ENCODE measurements at regions not wholly inside any gene's neighbourhood (a gene's known extent, or its start where the extent isn't known, plus 50 kb on each side); places are given as distances from the start of the nearest gene placed in this dataset.
"Not testable (repeated sequence)": the region's sequence is repeated elsewhere in the genome, so short reads cannot be mapped to it uniquely, and the experiment has no call there.

DNA sequence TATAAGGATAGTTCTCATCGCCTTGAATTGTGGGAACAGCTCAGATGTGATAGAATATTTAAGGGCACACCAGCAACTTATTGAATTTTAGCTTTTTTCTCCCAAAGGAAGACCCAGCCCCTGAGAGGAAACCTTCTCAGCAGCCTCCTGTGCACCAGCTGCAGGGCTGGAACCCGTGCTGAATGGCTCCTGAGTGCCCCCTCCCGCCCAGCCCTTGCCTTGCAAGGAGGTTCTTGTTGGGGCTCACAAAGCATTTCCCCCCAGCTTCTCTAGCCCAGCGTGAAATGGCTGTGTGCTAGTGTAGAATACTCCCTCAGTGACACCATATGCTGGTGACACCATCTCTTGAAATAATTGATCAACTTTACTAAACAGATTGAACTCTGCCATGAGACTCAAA lies 1227.4 kb downstream of the TMEM121 start:
- not testable (repeated sequence) for H3K9me3 Mint-ChIP-seq, H3K27ac Mint-ChIP-seq, H3K27me3 Mint-ChIP-seq, H3K36me3 Mint-ChIP-seq, H3K4me1 Mint-ChIP-seq, H3K4me3 Mint-ChIP-seq

DNA sequence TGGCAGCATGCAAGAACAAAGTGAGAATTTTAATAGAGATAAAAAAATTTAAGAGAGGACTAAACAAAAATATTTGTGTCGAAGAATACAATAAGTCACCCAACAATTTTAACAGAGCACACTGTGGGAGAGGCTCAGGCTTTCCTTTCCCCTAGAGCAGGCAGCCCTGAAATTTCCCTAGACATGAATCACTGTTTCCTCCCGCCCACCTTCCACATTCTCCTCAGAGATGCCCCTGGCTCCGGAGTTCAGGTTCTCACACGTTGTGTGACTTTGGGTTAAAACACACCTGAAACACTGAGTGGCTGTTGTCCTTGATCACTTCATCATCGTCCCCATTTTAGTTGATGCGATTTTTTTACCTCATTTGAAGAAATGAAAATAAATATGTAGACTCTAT lies 1231.1 kb downstream of the TMEM121 start:
- not testable (repeated sequence) for H3K27ac Mint-ChIP-seq, H3K4me1 Mint-ChIP-seq, H3K36me3 Mint-ChIP-seq, H3K27me3 Mint-ChIP-seq, H3K4me3 Mint-ChIP-seq, H3K9me3 Mint-ChIP-seq

DNA sequence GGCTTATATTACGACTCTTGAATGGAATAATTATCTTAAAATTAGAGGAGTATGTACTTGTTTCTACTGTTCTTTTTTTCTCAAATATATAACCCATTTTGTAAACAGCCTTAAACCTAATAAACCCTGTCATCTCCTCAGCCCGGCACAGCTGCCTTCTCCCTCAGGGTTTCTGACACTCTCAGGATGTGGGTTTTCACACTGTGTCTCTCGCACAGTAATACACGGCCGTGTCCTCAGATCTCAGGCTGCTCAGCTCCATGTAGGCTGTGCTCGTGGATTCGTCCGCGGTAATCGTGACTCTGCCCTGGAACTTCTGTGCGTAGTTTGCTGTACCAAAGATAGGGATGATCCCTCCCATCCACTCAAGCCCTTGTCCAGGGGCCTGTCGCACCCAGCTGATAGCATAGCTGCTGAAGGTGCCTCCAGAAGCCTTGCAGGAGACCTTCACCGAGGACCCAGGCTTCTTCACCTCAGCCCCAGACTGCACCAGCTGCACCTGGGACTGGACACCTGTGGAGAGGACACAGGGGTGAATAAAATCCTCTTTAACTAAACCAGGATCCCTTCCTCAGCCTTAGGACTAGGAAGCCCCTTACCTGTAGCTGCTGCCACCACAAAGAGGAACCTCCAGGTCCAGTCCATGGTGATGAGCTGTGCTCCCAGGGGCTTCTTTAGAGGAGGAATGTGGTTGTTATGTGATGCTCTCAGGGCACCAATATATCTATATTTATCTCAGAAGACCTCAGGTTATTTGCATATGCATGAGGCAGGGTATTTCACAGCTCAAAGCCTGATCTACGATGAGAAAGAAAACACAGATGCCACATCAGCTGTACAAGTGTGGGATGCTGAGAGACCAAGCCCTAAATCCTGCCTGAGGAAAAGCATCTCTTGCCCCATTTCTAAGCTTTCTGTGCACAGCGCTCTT lies 1235.8 kb downstream of the TMEM121 start:
- not testable (repeated sequence) for H3K27ac Mint-ChIP-seq, H3K27me3 Mint-ChIP-seq, H3K4me3 Mint-ChIP-seq, H3K9me3 Mint-ChIP-seq, H3K36me3 Mint-ChIP-seq
- peaks cover 14% of the 10 kb centered on the region for H3K4me1 Mint-ChIP-seq

DNA sequence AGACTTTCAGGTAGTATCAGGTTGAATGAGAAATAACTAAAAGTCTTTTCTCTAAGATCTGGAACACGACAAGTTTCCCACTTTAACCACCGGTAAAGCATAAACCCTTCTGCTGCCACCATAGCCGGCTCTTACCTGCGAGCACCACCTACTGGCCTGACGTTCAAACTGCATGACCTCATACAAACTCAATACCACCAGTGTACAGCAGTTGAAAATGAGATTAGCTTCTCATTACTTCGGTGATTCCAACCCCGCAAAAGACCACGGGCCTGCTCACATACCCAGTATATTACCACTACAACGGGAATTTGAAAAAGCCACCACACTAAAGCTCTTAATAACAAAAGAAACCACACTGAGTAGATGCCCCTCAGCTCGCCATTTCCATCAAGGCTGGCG lies 1238.6 kb downstream of the TMEM121 start:
- H3K4me1 Mint-ChIP-seq = peaks cover 32% of the 10 kb centered on the region
- not testable (repeated sequence) for H3K9me3 Mint-ChIP-seq, H3K36me3 Mint-ChIP-seq, H3K27ac Mint-ChIP-seq, H3K4me3 Mint-ChIP-seq, H3K27me3 Mint-ChIP-seq

DNA sequence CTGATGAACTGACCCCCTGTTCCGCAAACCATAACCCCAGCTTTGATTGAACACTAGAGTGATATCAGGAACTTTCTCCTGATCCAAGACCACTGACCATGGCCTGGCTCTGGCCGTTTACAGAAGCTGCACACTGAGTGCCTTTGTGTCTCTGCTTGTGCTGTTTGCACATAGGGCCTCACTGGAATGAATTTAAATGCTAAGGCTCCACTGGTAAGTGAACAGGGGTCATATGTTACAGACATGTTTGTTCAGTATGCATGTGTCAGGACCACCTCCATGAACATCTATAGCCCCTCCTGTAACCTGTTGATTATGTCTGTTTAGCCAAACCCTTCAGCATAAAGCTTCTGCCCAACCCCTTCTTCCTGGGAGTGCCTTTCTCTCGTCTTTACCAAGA lies 1239.8 kb downstream of the TMEM121 start:
- H3K36me3 Mint-ChIP-seq = no peaks in the 10 kb centered on the region
- no peaks in the 10 kb centered on the region for H3K27me3 Mint-ChIP-seq
- no peaks in the 10 kb centered on the region for H3K9me3 Mint-ChIP-seq
- H3K27ac Mint-ChIP-seq = peak overlapping the region; percentile 86
- peaks cover 36% of the 10 kb centered on the region for H3K4me1 Mint-ChIP-seq
- no peak overlapping the region for H3K4me3 Mint-ChIP-seq

DNA sequence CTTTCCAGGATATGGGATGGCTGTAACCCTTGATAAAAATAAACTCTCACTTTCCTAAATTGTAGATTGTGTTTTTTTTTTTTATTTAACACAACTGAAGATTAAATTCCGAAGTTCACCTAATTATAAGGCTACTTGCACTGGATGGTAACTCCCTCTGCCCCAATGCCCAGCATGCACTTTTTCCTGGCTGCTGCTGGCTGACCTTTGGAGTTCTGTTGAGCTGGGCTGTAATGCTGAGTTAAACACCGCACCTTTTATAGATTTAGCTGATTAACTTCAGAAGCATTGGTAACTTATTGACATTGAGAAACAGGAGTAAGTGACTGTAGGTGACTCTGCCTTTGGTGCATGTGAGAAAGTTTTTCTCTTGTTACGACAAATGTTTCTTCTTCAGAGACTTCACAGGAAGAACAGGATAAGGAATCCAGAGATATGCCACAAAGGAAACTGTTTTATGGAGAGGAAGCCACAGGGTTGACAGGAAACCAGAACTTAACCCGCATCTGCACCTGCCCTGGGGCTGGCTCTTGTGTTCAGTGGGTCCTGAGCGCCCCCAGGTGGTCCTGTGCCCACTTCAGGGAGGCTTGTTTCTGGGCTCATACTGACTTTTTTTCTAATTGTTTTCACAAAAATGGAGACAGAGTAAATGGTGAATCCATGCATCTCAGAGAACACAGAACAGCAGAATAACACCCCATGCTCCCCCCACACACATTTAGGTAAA lies 1240.3 kb downstream of the TMEM121 start:
- H3K4me3 Mint-ChIP-seq = peak overlapping the region; percentile 19
- H3K36me3 Mint-ChIP-seq, H3K9me3 Mint-ChIP-seq, H3K27me3 Mint-ChIP-seq: not testable (repeated sequence)
- peak overlapping the region; percentile 86 for H3K27ac Mint-ChIP-seq
- peaks cover 36% of the 10 kb centered on the region for H3K4me1 Mint-ChIP-seq

DNA sequence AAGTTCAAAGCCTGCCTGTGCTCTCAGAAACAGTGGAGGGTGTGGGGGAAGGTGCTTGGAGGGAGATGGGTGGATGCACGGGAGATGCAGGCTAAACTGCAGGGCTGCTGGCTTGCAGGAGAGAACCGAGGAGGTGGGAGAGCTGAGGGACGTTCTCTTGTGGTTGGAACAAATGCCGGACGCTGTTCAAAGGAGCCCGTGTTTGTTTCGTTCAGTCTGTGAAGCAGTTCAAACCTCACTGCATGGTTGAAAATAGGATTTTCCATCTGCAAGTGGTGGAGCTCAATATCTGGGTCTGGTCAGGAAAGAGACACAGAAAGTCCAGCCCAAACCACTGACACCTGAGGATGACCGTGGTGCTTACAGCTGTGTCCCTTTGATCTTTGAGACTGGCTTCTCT lies 1241.8 kb downstream of the TMEM121 start:
- H3K4me1 Mint-ChIP-seq = peaks cover 36% of the 10 kb centered on the region
- H3K27me3 Mint-ChIP-seq, H3K4me3 Mint-ChIP-seq, H3K36me3 Mint-ChIP-seq, H3K27ac Mint-ChIP-seq, H3K9me3 Mint-ChIP-seq: not testable (repeated sequence)

DNA sequence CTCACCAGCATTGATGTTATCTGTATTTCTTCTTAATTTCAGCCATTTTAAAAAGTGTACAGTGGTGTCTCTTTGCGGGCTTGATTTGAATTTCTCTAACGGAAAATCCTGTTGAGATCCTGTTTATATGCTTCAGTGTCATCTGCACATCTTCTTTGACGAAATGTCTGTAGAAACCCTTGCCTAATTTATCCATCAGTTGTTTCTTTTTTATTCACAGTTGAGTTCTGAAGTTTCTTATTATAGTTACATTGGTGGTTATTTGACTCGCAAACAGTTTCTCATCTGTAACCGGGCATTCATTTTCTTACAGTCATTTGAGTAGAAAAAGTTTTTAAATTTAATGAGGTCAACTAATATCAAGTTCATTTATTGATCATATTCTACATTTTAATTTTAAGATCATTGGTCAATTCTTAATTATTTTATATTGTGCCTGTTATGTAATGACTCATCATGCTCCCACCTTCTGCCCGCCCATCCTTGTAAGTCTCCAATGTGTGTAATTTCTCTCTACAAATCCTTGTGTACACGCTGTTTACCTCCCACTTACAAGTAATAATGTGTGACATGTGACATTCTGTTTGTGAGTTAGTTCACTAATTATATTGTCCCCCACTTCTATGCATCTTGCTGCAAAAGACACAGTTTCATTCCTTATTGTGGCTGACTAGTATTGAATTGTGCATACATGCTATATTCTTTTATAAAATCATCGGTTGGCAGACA lies 1242.8 kb downstream of the TMEM121 start:
- not testable (repeated sequence) for H3K36me3 Mint-ChIP-seq, H3K4me3 Mint-ChIP-seq, H3K27me3 Mint-ChIP-seq, H3K9me3 Mint-ChIP-seq
- peak overlapping the region; percentile 26 for H3K27ac Mint-ChIP-seq
- peaks cover 36% of the 10 kb centered on the region for H3K4me1 Mint-ChIP-seq

DNA sequence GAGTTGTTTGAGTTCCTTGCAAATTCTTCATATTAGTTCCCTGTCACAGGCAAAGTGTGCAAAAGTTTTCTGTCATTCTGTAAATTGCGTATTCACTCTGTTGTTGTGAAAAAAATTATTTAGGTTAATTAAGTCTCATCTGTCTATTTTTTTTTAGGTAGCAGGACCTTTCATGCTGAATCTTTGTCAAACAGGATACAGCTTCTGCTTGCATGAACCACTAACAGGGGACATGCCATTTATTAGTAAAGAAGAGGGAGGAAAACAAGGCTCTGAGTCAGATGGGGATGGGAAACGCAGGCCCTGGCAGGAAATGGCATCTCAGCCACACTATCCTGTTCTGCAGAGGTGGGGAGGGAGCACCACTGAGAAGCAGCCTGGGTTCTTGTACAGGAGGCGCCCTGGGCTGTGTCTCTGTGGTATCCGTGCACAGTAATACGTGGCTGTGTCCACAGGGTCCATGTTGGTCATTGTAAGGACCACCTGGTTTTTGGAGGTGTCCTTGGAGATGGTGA lies 1243.8 kb downstream of the TMEM121 start:
- Mint-ChIP-seq H3K27ac (peak overlapping the region; percentile 47), H3K4me1 (peaks cover 39% of the 10 kb centered on the region)
- H3K9me3 Mint-ChIP-seq, H3K36me3 Mint-ChIP-seq, H3K27me3 Mint-ChIP-seq, H3K4me3 Mint-ChIP-seq: not testable (repeated sequence)

DNA sequence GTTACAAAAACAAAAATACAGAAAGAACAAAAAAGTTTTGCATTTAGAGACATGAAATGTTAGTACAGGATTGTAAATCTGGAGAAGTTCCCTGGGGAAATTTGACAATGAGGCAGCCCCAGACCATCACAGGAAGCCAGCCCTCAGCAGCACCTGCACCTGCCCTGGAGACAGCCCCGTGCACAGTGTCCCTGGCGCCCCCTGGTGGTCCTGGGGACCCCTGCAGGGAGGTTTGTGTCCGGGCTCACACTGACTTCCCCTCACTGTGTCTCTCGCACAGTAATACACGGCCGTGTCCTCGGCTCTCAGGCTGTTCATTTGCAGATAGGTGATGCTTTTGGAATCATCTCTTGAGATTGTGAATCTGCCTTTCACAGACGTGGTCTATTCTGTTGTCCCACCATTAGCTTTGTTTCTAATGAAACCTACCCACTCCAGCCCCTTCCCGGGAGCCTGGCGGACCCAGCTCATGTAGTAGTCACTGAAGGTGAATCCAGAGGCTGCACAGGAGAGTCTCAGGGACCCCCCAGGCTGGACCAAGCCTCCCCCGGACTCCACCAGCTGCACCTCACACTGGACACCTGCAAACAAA lies 1248.6 kb downstream of the TMEM121 start:
- peaks cover 11% of the 10 kb centered on the region for H3K4me1 Mint-ChIP-seq
- H3K27ac Mint-ChIP-seq, H3K36me3 Mint-ChIP-seq, H3K4me3 Mint-ChIP-seq, H3K9me3 Mint-ChIP-seq, H3K27me3 Mint-ChIP-seq: not testable (repeated sequence)

DNA sequence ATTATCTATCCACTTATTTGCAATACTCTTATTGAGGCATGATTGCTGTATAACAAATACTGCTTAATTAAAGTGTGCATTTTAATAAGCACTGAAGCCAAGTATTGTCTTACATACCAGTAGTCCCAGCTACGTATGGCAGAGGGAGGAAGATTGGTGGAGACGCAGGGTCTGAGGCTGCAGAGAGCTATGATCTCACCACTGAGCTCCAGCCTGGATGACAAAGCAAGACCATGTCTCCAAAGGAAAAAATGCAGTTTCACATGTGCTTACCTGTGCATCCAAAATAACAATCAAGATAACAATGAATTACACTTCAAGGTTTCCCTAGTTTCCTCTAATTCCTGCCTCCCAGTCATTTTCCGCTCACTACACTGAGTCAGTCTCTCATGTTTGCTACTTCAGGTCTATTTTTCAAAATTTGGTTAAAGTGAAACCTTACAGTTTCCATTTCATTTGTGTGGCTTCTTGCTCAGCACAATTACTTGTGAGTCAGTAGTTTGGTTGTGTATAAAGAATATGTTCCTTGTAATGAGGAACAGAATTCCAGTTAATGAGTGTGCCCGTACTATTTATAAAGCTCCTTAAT lies 1250.1 kb downstream of the TMEM121 start:
- H3K9me3 Mint-ChIP-seq = no peaks in the 10 kb centered on the region
- no peak overlapping the region for H3K4me3 Mint-ChIP-seq
- no peak overlapping the region for H3K27ac Mint-ChIP-seq
- no peaks in the 10 kb centered on the region for H3K36me3 Mint-ChIP-seq
- peaks cover 7% of the 10 kb centered on the region for H3K4me1 Mint-ChIP-seq
- no peaks in the 10 kb centered on the region for H3K27me3 Mint-ChIP-seq

DNA sequence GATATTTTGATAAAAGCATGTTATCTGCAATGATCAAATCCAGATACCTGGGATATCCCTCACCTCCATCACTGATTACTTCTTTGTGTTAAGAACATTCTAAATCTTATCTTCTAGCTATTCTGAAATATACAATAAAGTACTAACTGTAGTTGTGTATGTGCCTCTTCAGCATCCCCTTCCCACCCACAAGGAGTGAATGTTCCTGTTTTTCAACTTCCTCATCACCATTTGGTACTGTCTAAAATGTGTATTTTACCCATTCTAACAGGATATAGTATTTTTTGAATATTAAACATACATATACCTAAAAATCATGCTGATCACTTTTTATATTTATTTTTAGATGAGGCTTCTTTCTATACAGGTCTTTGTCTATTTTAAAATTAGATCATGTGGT lies 1252.6 kb downstream of the TMEM121 start:
- H3K4me1 Mint-ChIP-seq = peaks cover 7% of the 10 kb centered on the region
- H3K4me3 Mint-ChIP-seq = no peak overlapping the region
- no peaks in the 10 kb centered on the region for H3K27me3 Mint-ChIP-seq
- no peaks in the 10 kb centered on the region for H3K9me3 Mint-ChIP-seq
- H3K27ac Mint-ChIP-seq = no peak overlapping the region
- no peaks in the 10 kb centered on the region for H3K36me3 Mint-ChIP-seq

DNA sequence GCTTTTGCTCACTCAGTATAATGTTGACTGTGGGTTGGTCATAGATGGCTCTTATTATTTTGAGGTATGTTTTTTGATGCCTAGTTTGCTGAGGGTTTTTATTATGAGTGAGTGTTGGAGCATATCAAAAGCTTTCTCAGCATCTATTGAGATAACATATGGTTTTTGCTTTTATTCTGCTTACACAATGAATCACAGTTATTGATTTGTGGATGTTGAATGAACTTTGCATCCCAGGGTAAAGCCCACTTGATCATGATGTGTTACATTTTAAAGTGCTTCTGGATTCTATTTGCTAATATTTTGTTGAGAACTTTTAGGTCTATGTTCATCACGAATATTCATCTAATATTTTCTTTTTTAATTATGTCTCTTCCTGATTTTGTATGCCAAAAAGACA lies 1260.3 kb downstream of the TMEM121 start:
- Mint-ChIP-seq H3K36me3 (no peaks in the 10 kb centered on the region), H3K4me3 (no peak overlapping the region), H3K9me3 (no peaks in the 10 kb centered on the region), H3K4me1 (peaks cover 21% of the 10 kb centered on the region), H3K27me3 (peaks cover 9% of the 10 kb centered on the region), H3K27ac (no peak overlapping the region)

DNA sequence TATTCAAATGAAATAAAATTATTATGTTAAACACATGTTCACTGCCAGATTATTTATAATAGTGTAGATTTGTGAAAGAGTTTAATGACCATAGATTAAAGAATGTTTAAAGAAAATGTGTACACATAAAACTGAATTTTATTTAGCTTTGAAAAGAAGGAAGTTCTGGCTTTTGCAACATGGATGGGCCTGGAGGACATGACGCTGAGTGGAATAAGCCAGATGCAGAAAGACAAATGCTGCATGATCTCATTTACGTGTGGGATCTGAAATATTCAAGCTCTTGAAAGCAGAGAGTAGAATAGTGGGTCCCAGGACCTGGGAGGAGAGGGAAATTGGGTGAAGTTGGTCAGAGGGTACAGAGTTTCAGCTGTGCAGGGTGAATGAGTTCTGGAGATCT lies 1261.2 kb downstream of the TMEM121 start:
- Mint-ChIP-seq H3K27me3 (peaks cover 9% of the 10 kb centered on the region), H3K4me3 (no peak overlapping the region), H3K4me1 (peaks cover 21% of the 10 kb centered on the region), H3K36me3 (no peaks in the 10 kb centered on the region), H3K9me3 (no peaks in the 10 kb centered on the region), H3K27ac (peak overlapping the region; percentile 35)

DNA sequence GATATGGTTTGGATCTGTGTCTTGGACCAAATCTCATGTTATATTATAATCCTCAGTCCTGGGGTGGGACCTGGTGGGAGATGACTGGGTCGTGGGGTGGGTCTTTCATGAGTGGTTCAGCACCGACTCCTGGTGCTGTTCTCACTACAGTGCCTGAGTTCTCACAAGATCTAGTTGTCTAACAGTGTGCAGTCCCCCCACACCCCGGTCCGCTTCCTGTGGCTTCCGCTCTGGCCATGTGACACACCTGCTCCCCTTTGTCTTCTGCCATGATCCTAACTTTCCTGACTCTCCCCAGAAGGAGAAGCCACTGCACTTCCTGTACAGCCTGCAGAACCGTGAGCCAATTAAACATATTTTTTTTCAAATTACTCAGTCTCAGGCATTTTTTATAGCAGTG lies 1262.2 kb downstream of the TMEM121 start:
- H3K36me3 Mint-ChIP-seq = no peaks in the 10 kb centered on the region
- H3K4me1 Mint-ChIP-seq = peaks cover 21% of the 10 kb centered on the region
- peaks cover 9% of the 10 kb centered on the region for H3K27me3 Mint-ChIP-seq
- no peak overlapping the region for H3K4me3 Mint-ChIP-seq
- H3K27ac Mint-ChIP-seq = no peak overlapping the region
- no peaks in the 10 kb centered on the region for H3K9me3 Mint-ChIP-seq

Data from activated naive CD4-positive, alpha-beta T cell treated with anti-CD3 and anti-CD28 coated beads, Interleukin-2, amount 50 U/mL, for 24 hours (primary cell).